HepG2 (cell line): ENCODE measurements at regions not wholly inside any gene's neighbourhood (a gene's known extent, or its start where the extent isn't known, plus 50 kb on each side); places are given as distances from the start of the nearest gene placed in this dataset.

Experiments
- CHCHD3 ChIP-seq: sonication (generic); formaldehyde crosslinking; IDR thresholded peaks from 2 replicates; pipeline ENCODE4 v1.8.0; 2022; ENCODE audit warnings: mild to moderate bottlenecking, missing genetic modification reagents, moderate library complexity
- FOXM1 ChIP-seq: sonication (generic); formaldehyde crosslinking; IDR thresholded peaks from 2 replicates; pipeline ENCODE4 v1.5.0; 2020; ENCODE audit warnings: missing genetic modification reagents
- FOXP4 ChIP-seq: sonication (generic); formaldehyde crosslinking; IDR thresholded peaks from 2 replicates; pipeline ENCODE4 v1.4.0; 2020; ENCODE audit warnings: missing genetic modification reagents
- MAFK ChIP-seq, 2 experiments: IDR thresholded peaks in 1 of 2; conservative IDR thresholded peaks in 1 of 2; 2 replicates each; pipeline ENCODE4 v1.6.1; 2011; ENCODE audit warnings: improper control_type of control experiment in 2 of 2, low read length in 2 of 2
- NR2F2 ChIP-seq: IDR thresholded peaks from 2 replicates; pipeline ENCODE4 v1.6.1; 2012; ENCODE audit warnings: low read depth, inconsistent platforms, borderline replicate concordance
- POLR2AphosphoS2 ChIP-seq: IDR thresholded peaks from 2 replicates; pipeline ENCODE4 v1.6.1; 2011; ENCODE audit warnings: low read depth, low read length, improper control_type of control experiment
- RNF2 ChIP-seq: fragments of 450-650 bp; conservative IDR thresholded peaks from 2 replicates; pipeline ENCODE4 v1.6.1; 2016; ENCODE audit warnings: low read depth
- SMC3 ChIP-seq: IDR thresholded peaks from 2 replicates; pipeline ENCODE4 v1.6.1; 2011; ENCODE audit warnings: low read length, improper control_type of control experiment
- ZKSCAN1 ChIP-seq: fragments of 150-350 bp; IDR thresholded peaks from 2 replicates; pipeline ENCODE4 v1.6.1; 2014; ENCODE audit warnings: low read length
- ZNF350 ChIP-seq: sonication (generic); formaldehyde crosslinking; IDR thresholded peaks from 2 replicates; pipeline ENCODE4 v1.4.0; 2020; ENCODE audit warnings: mild to moderate bottlenecking, low read depth, missing genetic modification reagents, borderline replicate concordance
- TF ChIP-seq, protein P1 (sequence below): IDR thresholded peaks from 2 replicates; pipeline ENCODE4 v1.6.1; 2012; ENCODE audit warnings: low read length, improper control_type of control experiment

DNA sequence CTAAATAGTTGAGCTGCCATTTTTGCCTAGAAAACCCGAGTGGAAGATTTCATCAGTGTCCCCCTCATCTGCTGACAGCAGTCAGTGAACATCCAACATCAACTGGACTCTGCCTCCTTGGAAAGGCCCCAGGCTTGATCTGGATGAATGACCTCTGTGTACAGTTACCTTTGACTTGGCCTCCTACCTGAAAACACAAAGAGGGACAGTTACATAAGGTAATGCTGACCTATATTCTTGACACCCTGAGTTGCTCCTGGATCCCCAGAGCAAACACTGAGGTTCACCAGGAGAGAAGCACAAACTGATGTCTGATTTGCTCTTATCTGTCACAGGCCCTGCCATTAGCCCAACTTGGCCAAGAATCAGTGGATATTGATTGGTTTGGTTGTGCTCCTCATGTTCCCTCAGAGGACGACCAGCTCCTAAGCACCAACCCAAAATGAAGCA lies 138.9 kb downstream of the PROX1 start:
- TF ChIP-seq, protein P1, sequence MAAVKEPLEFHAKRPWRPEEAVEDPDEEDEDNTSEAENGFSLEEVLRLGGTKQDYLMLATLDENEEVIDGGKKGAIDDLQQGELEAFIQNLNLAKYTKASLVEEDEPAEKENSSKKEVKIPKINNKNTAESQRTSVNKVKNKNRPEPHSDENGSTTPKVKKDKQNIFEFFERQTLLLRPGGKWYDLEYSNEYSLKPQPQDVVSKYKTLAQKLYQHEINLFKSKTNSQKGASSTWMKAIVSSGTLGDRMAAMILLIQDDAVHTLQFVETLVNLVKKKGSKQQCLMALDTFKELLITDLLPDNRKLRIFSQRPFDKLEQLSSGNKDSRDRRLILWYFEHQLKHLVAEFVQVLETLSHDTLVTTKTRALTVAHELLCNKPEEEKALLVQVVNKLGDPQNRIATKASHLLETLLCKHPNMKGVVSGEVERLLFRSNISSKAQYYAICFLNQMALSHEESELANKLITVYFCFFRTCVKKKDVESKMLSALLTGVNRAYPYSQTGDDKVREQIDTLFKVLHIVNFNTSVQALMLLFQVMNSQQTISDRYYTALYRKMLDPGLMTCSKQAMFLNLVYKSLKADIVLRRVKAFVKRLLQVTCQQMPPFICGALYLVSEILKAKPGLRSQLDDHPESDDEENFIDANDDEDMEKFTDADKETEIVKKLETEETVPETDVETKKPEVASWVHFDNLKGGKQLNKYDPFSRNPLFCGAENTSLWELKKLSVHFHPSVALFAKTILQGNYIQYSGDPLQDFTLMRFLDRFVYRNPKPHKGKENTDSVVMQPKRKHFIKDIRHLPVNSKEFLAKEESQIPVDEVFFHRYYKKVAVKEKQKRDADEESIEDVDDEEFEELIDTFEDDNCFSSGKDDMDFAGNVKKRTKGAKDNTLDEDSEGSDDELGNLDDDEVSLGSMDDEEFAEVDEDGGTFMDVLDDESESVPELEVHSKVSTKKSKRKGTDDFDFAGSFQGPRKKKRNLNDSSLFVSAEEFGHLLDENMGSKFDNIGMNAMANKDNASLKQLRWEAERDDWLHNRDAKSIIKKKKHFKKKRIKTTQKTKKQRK, result no peak
- TF ChIP-seq CHCHD3 (no peak), FOXM1 (no peak), FOXP4 (CRISPR knock-in tag) (peak; percentile 88), NR2F2 (peak; percentile 90), SMC3 (no peak), MAFK (conservative IDR thresholded peaks at IDR 0.05 in 1 of 2, IDR thresholded peaks at IDR 0.05 in 1 of 2; ENCODE audit: low read length in 2 of 2) (no peak), RNF2 (no peak), ZNF350 (CRISPR knock-in tag) (no peak), ZKSCAN1 (no peak), POLR2AphosphoS2 (no peak)
